ENCODE measurements at regions not wholly inside any gene's neighbourhood (a gene's known extent, or its start where the extent isn't known, plus 50 kb on each side); places are given as distances from the start of the nearest gene placed in this dataset.
A peak's percentile ranks its signal among the peaks of the same experiment; 100 is the strongest.
"Not testable (repeated sequence)": the region's sequence is repeated elsewhere in the genome, so short reads cannot be mapped to it uniquely, and the experiment has no call there.

DNA sequence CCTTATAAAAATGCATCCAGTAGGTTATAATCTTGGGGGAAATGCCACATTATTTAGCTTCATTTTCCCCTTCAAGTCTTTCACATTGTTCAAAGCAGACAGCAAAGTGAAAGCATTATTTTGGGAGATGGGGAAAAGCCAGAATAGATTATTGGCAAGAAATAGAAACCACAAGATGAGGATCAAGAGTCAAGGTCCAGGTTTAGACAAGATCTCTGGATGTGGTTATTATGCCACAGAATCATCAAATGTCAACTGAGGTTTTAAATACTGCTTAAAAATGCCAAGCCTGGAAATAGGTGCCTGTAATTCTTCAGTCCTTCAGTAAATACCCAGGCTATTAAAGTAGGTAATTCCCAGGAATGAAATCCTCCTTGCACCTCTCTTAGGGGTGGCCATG is 65.1 kb upstream of the ALOX12 start:
- Histone ChIP-seq H4K20me1 (ENCODE audit: insufficient read depth, low read length) (no peaks in the 10 kb centered on the region), H2AFZ (ENCODE audit: low read depth, low read length) (no peak overlapping the region), H3K27ac (ENCODE audit: low read length) (no peak overlapping the region), H3K4me1 (ENCODE audit: insufficient read depth, low read length) (no peaks in the 10 kb centered on the region), H3K27me3 (ENCODE audit: insufficient read depth, low read length, poor library complexity) (no peaks in the 10 kb centered on the region), H3K9me3 (ENCODE audit: insufficient read depth, low read length, severe bottlenecking) (no peaks in the 10 kb centered on the region), H3K4me2 (ENCODE audit: insufficient read depth, low read length) (no peak overlapping the region), H3K9ac (ENCODE audit: low read depth, low read length) (no peak overlapping the region), H3K79me2 (ENCODE audit: insufficient read depth, low read length) (no peaks in the 10 kb centered on the region), H3K4me3 (ENCODE audit: low read depth in 1 of 2, low read length in 2 of 2) (no peak overlapping the region), H3K36me3 (ENCODE audit: insufficient read depth, low read length) (no peaks in the 10 kb centered on the region)
- DNase-seq (no peak), ATAC-seq (ENCODE audit: insufficient read depth, low read depth) (no peak)
- TF ChIP-seq EZH2 (IDR thresholded peaks at IDR 0.05; ENCODE audit: borderline replicate concordance, low read depth, low read length, severe bottlenecking) = no peak
- no peak for TF ChIP-seq CTCF (IDR thresholded peaks at IDR 0.05; ENCODE audit: borderline replicate concordance, extremely low read depth, low read length, poor library complexity, severe bottlenecking)

- not testable (repeated sequence) for H3K79me2 ChIP-seq (ENCODE audit: insufficient read depth, low read length); ATAC-seq (ENCODE audit: insufficient read depth, low read depth); H3K9ac ChIP-seq (ENCODE audit: low read depth, low read length); H3K27ac ChIP-seq (ENCODE audit: low read length); H3K4me3 ChIP-seq (ENCODE audit: low read depth in 1 of 2, low read length in 2 of 2); DNase-seq; H4K20me1 ChIP-seq (ENCODE audit: insufficient read depth, low read length); H3K4me2 ChIP-seq (ENCODE audit: insufficient read depth, low read length); H3K36me3 ChIP-seq (ENCODE audit: insufficient read depth, low read length); H3K27me3 ChIP-seq (ENCODE audit: insufficient read depth, low read length, poor library complexity); H3K9me3 ChIP-seq (ENCODE audit: insufficient read depth, low read length, severe bottlenecking); H2AFZ ChIP-seq (ENCODE audit: low read depth, low read length); H3K4me1 ChIP-seq (ENCODE audit: insufficient read depth, low read length)
Measured at GRCh38 chr17:6934544-6934943, 61.3 kb upstream of the ALOX12 start.

GRCh38 chr17:6936370-6937028 is 59.4 kb upstream of the ALOX12 start:
- Histone ChIP-seq H3K4me1 (ENCODE audit: insufficient read depth, low read length) (no peaks in the 10 kb centered on the region), H3K27ac (ENCODE audit: low read length) (no peak overlapping the region), H3K36me3 (ENCODE audit: insufficient read depth, low read length) (no peaks in the 10 kb centered on the region), H3K4me3 (ENCODE audit: low read depth in 1 of 2, low read length in 2 of 2) (no peak overlapping the region), H3K27me3 (ENCODE audit: insufficient read depth, low read length, poor library complexity) (no peaks in the 10 kb centered on the region), H3K9ac (ENCODE audit: low read depth, low read length) (no peak overlapping the region), H2AFZ (ENCODE audit: low read depth, low read length) (no peak overlapping the region), H4K20me1 (ENCODE audit: insufficient read depth, low read length) (no peaks in the 10 kb centered on the region; the same call in 1 of the 2 replicates), H3K4me2 (ENCODE audit: insufficient read depth, low read length) (no peak overlapping the region), H3K79me2 (ENCODE audit: insufficient read depth, low read length) (no peaks in the 10 kb centered on the region), H3K9me3 (ENCODE audit: insufficient read depth, low read length, severe bottlenecking) (no peaks in the 10 kb centered on the region)
- no peak for DNase-seq
- ATAC-seq (ENCODE audit: insufficient read depth, low read depth) = no peak
- TF ChIP-seq CTCF (IDR thresholded peaks at IDR 0.05; ENCODE audit: borderline replicate concordance, extremely low read depth, low read length, poor library complexity, severe bottlenecking) (no peak), EZH2 (IDR thresholded peaks at IDR 0.05; ENCODE audit: borderline replicate concordance, low read depth, low read length, severe bottlenecking) (no peak)

DNA sequence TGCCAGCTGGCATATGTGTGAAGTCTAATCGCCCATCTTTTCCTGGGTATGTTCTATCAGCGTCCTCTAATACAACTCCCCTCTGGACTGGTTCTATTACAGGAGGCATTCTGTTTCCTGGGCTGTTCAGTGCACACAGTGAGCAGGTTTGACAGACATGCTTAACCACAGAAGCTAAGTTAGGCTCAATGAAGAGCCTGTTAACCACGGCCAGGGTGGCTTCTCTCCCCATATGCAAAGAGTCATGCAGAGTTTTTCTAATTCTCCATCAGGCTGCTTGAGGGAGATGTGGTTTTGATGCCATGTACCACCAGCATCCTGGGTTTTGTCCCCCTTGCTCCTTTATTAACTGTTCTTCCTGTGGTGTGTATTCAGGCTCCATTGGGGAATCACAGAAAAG is 57.2 kb upstream of the ALOX12 start:
- no peak for DNase-seq
- H3K4me1 ChIP-seq (ENCODE audit: insufficient read depth, low read length) = no peaks in the 10 kb centered on the region
- no peak overlapping the region for H3K9ac ChIP-seq (ENCODE audit: low read depth, low read length)
- no peaks in the 10 kb centered on the region for H3K27me3 ChIP-seq (ENCODE audit: insufficient read depth, low read length, poor library complexity)
- peak; percentile 72 for ATAC-seq (ENCODE audit: insufficient read depth, low read depth)
- no peaks in the 10 kb centered on the region for H3K9me3 ChIP-seq (ENCODE audit: insufficient read depth, low read length, severe bottlenecking)
- H4K20me1 ChIP-seq (ENCODE audit: insufficient read depth, low read length) = no peaks in the 10 kb centered on the region; the same call in 1 of the 2 replicates
- no peak overlapping the region for H3K4me2 ChIP-seq (ENCODE audit: insufficient read depth, low read length)
- H3K27ac ChIP-seq (ENCODE audit: low read length) = no peak overlapping the region
- no peak for TF ChIP-seq CTCF (IDR thresholded peaks at IDR 0.05; ENCODE audit: borderline replicate concordance, extremely low read depth, low read length, poor library complexity, severe bottlenecking)
- TF ChIP-seq EZH2 (IDR thresholded peaks at IDR 0.05; ENCODE audit: borderline replicate concordance, low read depth, low read length, severe bottlenecking) = no peak
- no peak overlapping the region for H2AFZ ChIP-seq (ENCODE audit: low read depth, low read length)
- H3K79me2 ChIP-seq (ENCODE audit: insufficient read depth, low read length) = no peaks in the 10 kb centered on the region
- no peak overlapping the region for H3K4me3 ChIP-seq (ENCODE audit: low read depth in 1 of 2, low read length in 2 of 2)
- peaks cover 4% of the 10 kb centered on the region; the same call in 1 of the 2 replicates for H3K36me3 ChIP-seq (ENCODE audit: insufficient read depth, low read length)
